ENCODE measurements at regions not wholly inside any gene's neighbourhood (a gene's known extent, or its start where the extent isn't known, plus 50 kb on each side); places are given as distances from the start of the nearest gene placed in this dataset.

DNA sequence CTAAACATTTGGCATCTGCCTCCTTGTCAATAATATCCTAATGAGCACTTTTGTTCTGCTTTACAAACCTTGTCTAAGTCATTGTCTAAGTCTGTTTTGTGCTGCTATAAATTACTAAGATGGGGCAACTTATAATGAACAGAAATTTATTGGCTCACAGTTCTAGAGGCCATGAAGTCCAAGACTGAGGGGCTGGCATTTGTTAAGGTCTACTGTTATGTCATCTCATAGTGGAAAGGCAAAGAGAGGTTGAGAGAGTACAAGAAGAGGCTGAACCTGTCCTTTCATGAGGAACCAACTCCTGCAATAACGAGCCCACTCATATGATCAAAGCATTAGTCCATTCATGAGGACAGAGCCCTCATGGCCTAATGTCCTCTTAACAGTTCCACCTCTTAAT is 72.7 kb upstream of the KLF12 start:
- TF ChIP-seq TAF7 (optimal IDR thresholded peaks at IDR 0.05; ENCODE audit: borderline replicate concordance, low read depth, low read length), result no peak
- TF ChIP-seq TCF12 (IDR thresholded peaks at IDR 0.05; ENCODE audit: low read depth, low read length), result no peak
